Spleen (tissue), 7 donors: ENCODE measurements at regions not wholly inside any gene's neighbourhood (a gene's known extent, or its start where the extent isn't known, plus 50 kb on each side); places are given as distances from the start of the nearest gene placed in this dataset.

Experiments
- POLR2A ChIP-seq, 3 donors: fragments of 450-650 bp; IDR thresholded peaks; one replicate each; pipeline ENCODE4 v1.5.1; 2017; ENCODE audit warnings: antibody characterized with exemption in 3 of 3, mild to moderate bottlenecking in 1 of 3
- POLR2AphosphoS5 ChIP-seq, 3 donors: sonication (generic); formaldehyde crosslinking; IDR thresholded peaks; one replicate each; pipeline ENCODE4 v1.5.1; 2017; ENCODE audit warnings: antibody characterized with exemption in 3 of 3
- TF ChIP-seq, protein P1 (sequence below), 11 experiments: fragments of 200-600 bp in 7 of 11; fragments of 450-650 bp in 4 of 11; sonication (generic) in 4 of 11; IDR thresholded peaks in 8 of 11; conservative IDR thresholded peaks in 3 of 11; 1 replicate in 7 of 11; 2 replicates in 4 of 11; pipeline versions ENCODE4 v1.4.0 to v1.8.0; 2016 to 2021; ENCODE audit warnings: antibody characterized with exemption in 11 of 11, inconsistent platforms in 4 of 11, mild to moderate bottlenecking in 1 of 11
- donor health status: DM: no; HTN: no; CAD: no; lungs with moderate emphysema.
- donor health status: DM: no; HTN: no; CAD: no.
- donor health status: DM: no; HTN: no; CAD: no.

GRCh38 chr11:116387641-116388040 is 385.1 kb downstream of the BUD13 start:
- TF ChIP-seq POLR2A (IDR thresholded peaks at IDR 0.05) (no peak), POLR2AphosphoS5 (IDR thresholded peaks at IDR 0.05) (no peak)
- TF ChIP-seq, protein P1, sequence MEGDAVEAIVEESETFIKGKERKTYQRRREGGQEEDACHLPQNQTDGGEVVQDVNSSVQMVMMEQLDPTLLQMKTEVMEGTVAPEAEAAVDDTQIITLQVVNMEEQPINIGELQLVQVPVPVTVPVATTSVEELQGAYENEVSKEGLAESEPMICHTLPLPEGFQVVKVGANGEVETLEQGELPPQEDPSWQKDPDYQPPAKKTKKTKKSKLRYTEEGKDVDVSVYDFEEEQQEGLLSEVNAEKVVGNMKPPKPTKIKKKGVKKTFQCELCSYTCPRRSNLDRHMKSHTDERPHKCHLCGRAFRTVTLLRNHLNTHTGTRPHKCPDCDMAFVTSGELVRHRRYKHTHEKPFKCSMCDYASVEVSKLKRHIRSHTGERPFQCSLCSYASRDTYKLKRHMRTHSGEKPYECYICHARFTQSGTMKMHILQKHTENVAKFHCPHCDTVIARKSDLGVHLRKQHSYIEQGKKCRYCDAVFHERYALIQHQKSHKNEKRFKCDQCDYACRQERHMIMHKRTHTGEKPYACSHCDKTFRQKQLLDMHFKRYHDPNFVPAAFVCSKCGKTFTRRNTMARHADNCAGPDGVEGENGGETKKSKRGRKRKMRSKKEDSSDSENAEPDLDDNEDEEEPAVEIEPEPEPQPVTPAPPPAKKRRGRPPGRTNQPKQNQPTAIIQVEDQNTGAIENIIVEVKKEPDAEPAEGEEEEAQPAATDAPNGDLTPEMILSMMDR (IDR thresholded peaks at IDR 0.05 in 8 of 11, conservative IDR thresholded peaks at IDR 0.05 in 3 of 11) = no peak
